CD4-positive, alpha-beta T cell (primary cell): ENCODE measurements at regions not wholly inside any gene's neighbourhood (a gene's known extent, or its start where the extent isn't known, plus 50 kb on each side); places are given as distances from the start of the nearest gene placed in this dataset.

Experiments used
- ATAC-seq: fragments of 200-7000 bp; cut with Tn5 transposase; one replicate; pipeline ENCODE4 v1.10.0; 2022; ENCODE audit warnings: mild to moderate bottlenecking; ENCODE audit not compliant: poor library complexity
- CTCF ChIA-PET: fragments of 350-600 bp; sonication (Branson Sonifier 250); formaldehyde crosslinking; loops from one replicate; lab custom pipeline; 2021; ENCODE audit warnings: antibody characterized with exemption, inconsistent platforms; lab: Charles Lee
- POLR2A ChIA-PET: fragments of 350-600 bp; sonication (Branson Sonifier 250); formaldehyde crosslinking; loops from one replicate; lab custom pipeline; 2021; ENCODE audit warnings: antibody characterized with exemption, inconsistent platforms; lab: Charles Lee
- DNase-seq, 14 experiments: peaks; one replicate each; pipeline ENCODE4 v3.0.0-alpha.2; 2013 to 2020; ENCODE audit warnings: mixed read lengths in 2 of 14
- H3K27ac ChIP-seq, 2 donors: one replicate each; pipeline versions ENCODE4 v1.5.1 to v1.7.0; 2013; ENCODE audit warnings: low read length in 2 of 2, low read depth in 1 of 2, mild to moderate bottlenecking in 1 of 2
- H3K27me3 ChIP-seq, 2 experiments: 1 replicate in 1 of 2; 2 replicates in 1 of 2; pipeline versions ENCODE4 v1.6.1 to v1.7.0; 2013; ENCODE audit warnings: low read length in 2 of 2, control low read depth in 1 of 2, mild to moderate bottlenecking in 1 of 2, moderate library complexity in 1 of 2; ENCODE audit not compliant: insufficient read depth in 2 of 2, control insufficient read depth in 1 of 2
- H3K36me3 ChIP-seq: one replicate; pipeline ENCODE4 v1.6.1; 2013; ENCODE audit warnings: low read length, control low read depth; ENCODE audit not compliant: insufficient read depth
- H3K4me1 ChIP-seq: one replicate; pipeline ENCODE4 v1.6.1; 2013; ENCODE audit warnings: low read length, control low read depth; ENCODE audit not compliant: insufficient read depth
- H3K4me3 ChIP-seq: one replicate; pipeline ENCODE4 v1.5.1; 2013; ENCODE audit warnings: mild to moderate bottlenecking, low read length, moderate library complexity
- H3K9me3 ChIP-seq, 2 experiments: 1 replicate in 1 of 2; 2 replicates in 1 of 2; pipeline versions ENCODE4 v1.6.1 to v1.7.0; 2013; ENCODE audit warnings: low read length in 2 of 2, mild to moderate bottlenecking in 2 of 2, control low read depth in 1 of 2, moderate library complexity in 1 of 2; ENCODE audit not compliant: control insufficient read depth in 1 of 2, insufficient read depth in 1 of 2
- H3K27ac Mint-ChIP-seq: one replicate; pipeline ENCODE4 v1.8.0; 2020; ENCODE audit warnings: mixed read lengths
- H3K27me3 Mint-ChIP-seq: one replicate; pipeline ENCODE4 v1.8.0; 2021; ENCODE audit warnings: mixed read lengths
- H3K36me3 Mint-ChIP-seq: one replicate; pipeline ENCODE4 v1.8.0; 2021; ENCODE audit warnings: low read depth, mixed read lengths
- H3K4me1 Mint-ChIP-seq: one replicate; pipeline ENCODE4 v1.8.0; 2021; ENCODE audit warnings: low read depth, mixed read lengths
- H3K4me3 Mint-ChIP-seq: one replicate; pipeline ENCODE4 v1.8.0; 2020; ENCODE audit warnings: mild to moderate bottlenecking, mixed read lengths
- H3K9me3 Mint-ChIP-seq: one replicate; pipeline ENCODE4 v1.8.0; 2020; ENCODE audit warnings: mixed read lengths
- CTCF ChIP-seq: fragments of 200-600 bp; IDR thresholded peaks from one replicate; pipeline ENCODE4 v1.8.0; 2022; ENCODE audit warnings: antibody characterized with exemption, mild to moderate bottlenecking
- intact Hi-C, 2 experiments: fragments of 100-400 bp; cut with DNase I in 1 of 2; cut with micrococcal nuclease in 1 of 2; formaldehyde crosslinking; loops; one replicate each; pipeline versions ENCODE4 v1.15.1 to v1.9.0; 2023 to 2025; cut with DNase I, micrococcal nuclease

- ATAC-seq = no peak
- Histone ChIP-seq H3K27me3 (peaks cover 11 to 22% of the 10 kb centered on the region in 2 experiments), H3K36me3 (no peaks in the 10 kb centered on the region), H3K27ac (no peak overlapping the region), H3K4me1 (no peaks in the 10 kb centered on the region), H3K4me3 (no peak overlapping the region), H3K9me3 (peaks cover 0 to 28% of the 10 kb centered on the region in 2 experiments)
- Mint-ChIP-seq H3K27me3 (peaks cover 14% of the 10 kb centered on the region), H3K4me3 (no peak overlapping the region), H3K4me1 (no peaks in the 10 kb centered on the region), H3K36me3 (no peaks in the 10 kb centered on the region), H3K9me3 (no peaks in the 10 kb centered on the region), H3K27ac (no peak overlapping the region)
- POLR2A ChIA-PET = no interaction called here
- intact Hi-C loops = no loop called here
- CTCF ChIA-PET = no interaction called here
- no peak for TF ChIP-seq CTCF
- no peak for DNase-seq
These were observed 90.4 kb upstream of the COL5A1 start for GRCh38 chr9:134551176-134551575.

GRCh38 chr9:134551644-134552348, 89.8 kb upstream of the COL5A1 start:
- no peaks in the 10 kb centered on the region for H3K36me3 Mint-ChIP-seq
- ATAC-seq = no peak
- ChIA-PET CTCF (no interaction called here), POLR2A (no interaction called here)
- Histone ChIP-seq H3K36me3 (no peaks in the 10 kb centered on the region), H3K27ac (no peak overlapping the region), H3K9me3 (peaks cover 0 to 33% of the 10 kb centered on the region in 2 experiments), H3K27me3 (peaks cover 11 to 22% of the 10 kb centered on the region in 2 experiments), H3K4me3 (no peak overlapping the region), H3K4me1 (no peaks in the 10 kb centered on the region)
- no peaks in the 10 kb centered on the region for H3K9me3 Mint-ChIP-seq
- peaks cover 14% of the 10 kb centered on the region for H3K27me3 Mint-ChIP-seq
- intact Hi-C loops = no loop called here
- H3K27ac Mint-ChIP-seq = no peak overlapping the region
- DNase-seq = peak in 2 of 14 experiments; percentile 6 to 11
- no peak overlapping the region for H3K4me3 Mint-ChIP-seq
- TF ChIP-seq CTCF = no peak
- H3K4me1 Mint-ChIP-seq = no peaks in the 10 kb centered on the region

GRCh38 chr9:134552349-134552990, 89.1 kb upstream of the COL5A1 start:
- no peak overlapping the region for H3K27ac ChIP-seq
- ATAC-seq (no peak), DNase-seq (no peak)
- H3K4me3 ChIP-seq = no peak overlapping the region
- H3K36me3 Mint-ChIP-seq = no peaks in the 10 kb centered on the region
- no peak overlapping the region for H3K4me3 Mint-ChIP-seq
- H3K4me1 Mint-ChIP-seq = no peaks in the 10 kb centered on the region
- CTCF ChIA-PET = no interaction called here
- H3K27me3 ChIP-seq = peaks cover 13 to 22% of the 10 kb centered on the region in 2 experiments
- no peaks in the 10 kb centered on the region for H3K36me3 ChIP-seq
- TF ChIP-seq CTCF = no peak
- no peaks in the 10 kb centered on the region for H3K4me1 ChIP-seq
- POLR2A ChIA-PET = no interaction called here
- H3K27me3 Mint-ChIP-seq = peaks cover 18% of the 10 kb centered on the region
- H3K9me3 ChIP-seq = peaks cover 0 to 34% of the 10 kb centered on the region in 2 experiments
- intact Hi-C loops = no loop called here
- H3K27ac Mint-ChIP-seq = no peak overlapping the region
- H3K9me3 Mint-ChIP-seq = no peaks in the 10 kb centered on the region
